GM23248 (cell line): ENCODE measurements at regions not wholly inside any gene's neighbourhood (a gene's known extent, or its start where the extent isn't known, plus 50 kb on each side); places are given as distances from the start of the nearest gene placed in this dataset.

Experiments used
- DNase-seq: peaks from one replicate; pipeline ENCODE4 v3.0.0-alpha.2; 2015
- H2AFZ ChIP-seq: fragments of 200-600 bp; sonication (generic); 2 replicates; pipeline ENCODE4 v1.6.1; 2016; ENCODE audit warnings: antibody characterized with exemption
- H3F3A ChIP-seq: fragments of 200-600 bp; sonication (generic); 2 replicates; pipeline ENCODE4 v1.6.1; 2016; ENCODE audit warnings: mild to moderate bottlenecking, antibody characterized with exemption, mixed run types; ENCODE audit not compliant: insufficient read depth
- H3K27ac ChIP-seq: fragments of 200-600 bp; sonication (generic); 2 replicates; pipeline ENCODE4 v1.5.1; 2016; ENCODE audit warnings: mild to moderate bottlenecking
- H3K27me3 ChIP-seq: fragments of 200-600 bp; sonication (generic); replicated peaks from 2 replicates; pipeline ENCODE4 v1.6.1; 2016; ENCODE audit warnings: mild to moderate bottlenecking; ENCODE audit not compliant: insufficient read depth
- H3K36me3 ChIP-seq: fragments of 200-600 bp; sonication (generic); 2 replicates; pipeline ENCODE4 v1.6.1; 2016; ENCODE audit warnings: low read depth, mild to moderate bottlenecking
- H3K4me1 ChIP-seq: fragments of 200-600 bp; sonication (generic); 2 replicates; pipeline ENCODE4 v1.6.1; 2016; ENCODE audit warnings: mild to moderate bottlenecking; ENCODE audit not compliant: insufficient read depth
- H3K4me2 ChIP-seq: fragments of 200-600 bp; sonication (generic); one replicate; pipeline ENCODE4 v1.6.1; 2016; ENCODE audit warnings: mild to moderate bottlenecking; ENCODE audit not compliant: unreplicated experiment
- H3K4me3 ChIP-seq: fragments of 200-600 bp; sonication (generic); 2 replicates; pipeline ENCODE4 v1.5.1; 2016; ENCODE audit warnings: mild to moderate bottlenecking
- H3K79me2 ChIP-seq: fragments of 200-600 bp; sonication (generic); 2 replicates; pipeline ENCODE4 v1.6.1; 2016; ENCODE audit warnings: mild to moderate bottlenecking; ENCODE audit not compliant: insufficient read depth
- H3K9ac ChIP-seq: fragments of 200-600 bp; sonication (generic); 2 replicates; pipeline ENCODE4 v1.6.1; 2016; ENCODE audit warnings: mild to moderate bottlenecking
- H3K9me2 ChIP-seq: fragments of 200-600 bp; sonication (generic); 2 replicates; pipeline ENCODE4 v1.6.1; 2016; ENCODE audit warnings: mixed run types, mild to moderate bottlenecking, moderate library complexity; ENCODE audit not compliant: insufficient read depth
- H3K9me3 ChIP-seq: fragments of 200-600 bp; sonication (generic); one replicate; pipeline ENCODE4 v1.6.1; 2017; ENCODE audit warnings: low read depth
- H4K20me1 ChIP-seq: fragments of 200-600 bp; sonication (generic); 2 replicates; pipeline ENCODE4 v1.6.0; 2016; ENCODE audit not compliant: insufficient read depth
- EZH2 ChIP-seq: fragments of 200-600 bp; sonication (generic); IDR thresholded peaks from 2 replicates; pipeline ENCODE4 v1.6.1; 2018; ENCODE audit warnings: antibody characterized with exemption, mild to moderate bottlenecking; ENCODE audit not compliant: insufficient read depth, poor library complexity, severe bottlenecking
- EZH2phosphoT487 ChIP-seq: fragments of 200-600 bp; sonication (generic); IDR thresholded peaks from 2 replicates; pipeline ENCODE4 v1.6.1; 2018; ENCODE audit warnings: antibody characterized with exemption, moderate library complexity, mild to moderate bottlenecking, low read depth; ENCODE audit not compliant: insufficient read depth
- WGBS, 2 experiments: methylation state at CpG; one replicate each; pipeline ENCODE4 v1.1.6; 2015 to 2017; ENCODE audit warnings: low lambda C conversion rate in 2 of 2, low coverage in 1 of 2; ENCODE audit errors: missing lambda C conversion rate in 2 of 2; 5-methylcytosine and 5-hydroxymethylcytosine counted together
- in situ Hi-C: fragments of 300-500 bp; cut with MboI; formaldehyde crosslinking; loops from 2 replicates; pipeline ENCODE4 v1.15.0; 2020

- H3K4me3 ChIP-seq, result no peak overlapping the region
- no peak overlapping the region for H3K4me2 ChIP-seq
- no peaks in the 10 kb centered on the region for H3K4me1 ChIP-seq
- no peaks in the 10 kb centered on the region for H3F3A ChIP-seq
- no peak overlapping the region for H2AFZ ChIP-seq
- no peak overlapping the region for H3K27ac ChIP-seq
- no peaks in the 10 kb centered on the region for H3K9me2 ChIP-seq
- in situ Hi-C loops, result no loop called here
- H3K9ac ChIP-seq, result no peak overlapping the region
- H3K79me2 ChIP-seq, result no peaks in the 10 kb centered on the region
- H3K36me3 ChIP-seq, result no peaks in the 10 kb centered on the region
- no peak for DNase-seq
- H3K27me3 ChIP-seq, result no peaks in the 10 kb centered on the region
- H4K20me1 ChIP-seq, result no peaks in the 10 kb centered on the region
- TF ChIP-seq EZH2 (no peak), EZH2phosphoT487 (no peak)
- no peaks in the 10 kb centered on the region for H3K9me3 ChIP-seq
Measured at GRCh38 chr3:103170651-103171050, 735.8 kb downstream of the ZPLD1 start.

GRCh38 chr3:103173940-103174339 lies 739.1 kb downstream of the ZPLD1 start:
- WGBS, 2 experiments, result 20 to 46% methylated on average over 1 of the region's 1 CpG
- H3K9me3 ChIP-seq, result no peaks in the 10 kb centered on the region
- H3K27me3 ChIP-seq, result no peaks in the 10 kb centered on the region
- no peaks in the 10 kb centered on the region for H3K9me2 ChIP-seq
- no peak overlapping the region for H3K4me2 ChIP-seq
- in situ Hi-C loops, result no loop called here
- H3K4me3 ChIP-seq, result no peak overlapping the region
- no peaks in the 10 kb centered on the region for H3F3A ChIP-seq
- H3K36me3 ChIP-seq, result no peaks in the 10 kb centered on the region
- H4K20me1 ChIP-seq, result no peaks in the 10 kb centered on the region; the same call in 1 of the 2 replicates
- no peaks in the 10 kb centered on the region for H3K4me1 ChIP-seq
- no peak for DNase-seq
- no peaks in the 10 kb centered on the region for H3K79me2 ChIP-seq
- H3K9ac ChIP-seq, result no peak overlapping the region
- no peak for TF ChIP-seq EZH2
- TF ChIP-seq EZH2phosphoT487, result no peak
- H3K27ac ChIP-seq, result no peak overlapping the region
- H2AFZ ChIP-seq, result no peak overlapping the region

GRCh38 chr3:103181160-103181559 lies 746.3 kb downstream of the ZPLD1 start:
- TF ChIP-seq EZH2phosphoT487, result no peak
- no peak for TF ChIP-seq EZH2
- no peak overlapping the region for H2AFZ ChIP-seq
- H3K4me1 ChIP-seq, result no peaks in the 10 kb centered on the region
- no peak overlapping the region for H3K27ac ChIP-seq
- no peaks in the 10 kb centered on the region for H3K36me3 ChIP-seq
- H4K20me1 ChIP-seq, result no peaks in the 10 kb centered on the region; the same call in 1 of the 2 replicates
- no peaks in the 10 kb centered on the region for H3K79me2 ChIP-seq
- no peak overlapping the region for H3K9ac ChIP-seq
- no peak for DNase-seq
- no peak overlapping the region for H3K4me3 ChIP-seq
- no peaks in the 10 kb centered on the region for H3K9me2 ChIP-seq
- no peaks in the 10 kb centered on the region for H3K27me3 ChIP-seq
- H3K4me2 ChIP-seq, result no peak overlapping the region
- in situ Hi-C loops, result no loop called here
- peaks cover 2% of the 10 kb centered on the region for H3K9me3 ChIP-seq
- no peaks in the 10 kb centered on the region for H3F3A ChIP-seq

DNA sequence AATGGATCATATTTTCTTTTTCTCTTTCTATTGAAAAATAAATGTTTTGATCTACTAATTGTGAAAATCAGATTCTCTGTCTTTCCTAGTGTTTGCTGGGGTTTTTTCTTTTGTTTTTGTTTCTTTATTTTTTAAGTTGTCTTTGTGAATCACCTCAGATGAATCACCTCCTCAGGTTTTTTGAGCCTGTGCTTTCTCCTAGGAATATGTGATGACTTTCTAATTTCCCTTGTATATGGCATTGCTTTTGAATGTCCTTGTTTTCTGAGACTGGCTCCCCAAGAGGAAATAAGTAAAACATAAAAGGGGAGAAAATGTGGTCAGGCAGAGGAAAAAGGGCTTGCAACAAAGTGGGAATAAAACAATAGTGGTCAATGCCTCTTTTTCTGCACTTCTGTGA lies 750.0 kb downstream of the ZPLD1 start:
- Histone ChIP-seq H3K27ac (no peak overlapping the region), H3K27me3 (no peaks in the 10 kb centered on the region), H3K36me3 (no peaks in the 10 kb centered on the region), H4K20me1 (no peaks in the 10 kb centered on the region), H3K4me2 (no peak overlapping the region), H2AFZ (no peak overlapping the region), H3K79me2 (no peaks in the 10 kb centered on the region), H3K9me2 (no peaks in the 10 kb centered on the region), H3K9ac (no peak overlapping the region), H3K9me3 (peaks cover 2% of the 10 kb centered on the region), H3K4me1 (no peaks in the 10 kb centered on the region), H3K4me3 (no peak overlapping the region), H3F3A (no peaks in the 10 kb centered on the region)
- TF ChIP-seq EZH2, result no peak
- TF ChIP-seq EZH2phosphoT487, result no peak
- no peak for DNase-seq
- in situ Hi-C loops, result no loop called here

- no peak overlapping the region for H2AFZ ChIP-seq
- TF ChIP-seq EZH2phosphoT487 (no peak), EZH2 (no peak)
Measured at GRCh38 chr3:103189941-103190340, 755.1 kb downstream of the ZPLD1 start.

More at GRCh38 chr3:103189941-103190340, 755.1 kb downstream of the ZPLD1 start:
- Histone ChIP-seq H3K79me2 (no peaks in the 10 kb centered on the region), H3K4me2 (no peak overlapping the region), H3K9me2 (no peaks in the 10 kb centered on the region), H3K27me3 (no peaks in the 10 kb centered on the region), H3K27ac (no peak overlapping the region), H3K36me3 (no peaks in the 10 kb centered on the region), H3K4me1 (no peaks in the 10 kb centered on the region), H4K20me1 (no peaks in the 10 kb centered on the region), H3K9ac (no peak overlapping the region), H3K4me3 (no peak overlapping the region), H3K9me3 (peaks cover under 1% of the 10 kb centered on the region), H3F3A (no peaks in the 10 kb centered on the region)
- DNase-seq, result no peak
- in situ Hi-C loops, result no loop called here
